Nephron progenitor cell (in vitro differentiated cells): ENCODE measurements at regions not wholly inside any gene's neighbourhood (a gene's known extent, or its start where the extent isn't known, plus 50 kb on each side); places are given as distances from the start of the nearest gene placed in this dataset.

Source experiments
- DNase-seq: peaks from one replicate; pipeline ENCODE4 v3.0.0; 2021
- H3K27ac Mint-ChIP-seq: 2 replicates; pipeline ENCODE4 v1.8.0; 2021; ENCODE audit warnings: mild to moderate bottlenecking, moderate library complexity, mixed read lengths
- H3K27me3 Mint-ChIP-seq: 2 replicates; pipeline ENCODE4 v1.8.0; 2021; ENCODE audit warnings: mild to moderate bottlenecking, low read depth, mixed read lengths; ENCODE audit not compliant: poor library complexity
- H3K36me3 Mint-ChIP-seq: 2 replicates; pipeline ENCODE4 v1.8.0; 2021; ENCODE audit warnings: low read depth, mixed read lengths
- H3K4me1 Mint-ChIP-seq: 2 replicates; pipeline ENCODE4 v1.8.0; 2021; ENCODE audit warnings: mixed read lengths
- H3K4me3 Mint-ChIP-seq: 2 replicates; pipeline ENCODE4 v1.8.0; 2021; ENCODE audit warnings: mild to moderate bottlenecking, moderate library complexity, mixed read lengths
- H3K9me3 Mint-ChIP-seq: 2 replicates; pipeline ENCODE4 v1.8.0; 2021; ENCODE audit warnings: mild to moderate bottlenecking, moderate library complexity, mixed read lengths
- CTCF ChIP-seq: fragments of 200-600 bp; sonication (generic); IDR thresholded peaks from 2 replicates; pipeline ENCODE4 v1.5.0; 2021; ENCODE audit warnings: antibody characterized with exemption

GRCh38 chr10:78780551-78780961 is 288.2 kb upstream of the ZMIZ1 start:
- H3K36me3 Mint-ChIP-seq: peaks cover 7% of the 10 kb centered on the region
- peaks cover 10% of the 10 kb centered on the region for H3K9me3 Mint-ChIP-seq
- H3K27ac Mint-ChIP-seq: no peak overlapping the region
- no peak for TF ChIP-seq CTCF
- peaks cover 52% of the 10 kb centered on the region for H3K4me1 Mint-ChIP-seq
- peaks cover 9% of the 10 kb centered on the region for H3K27me3 Mint-ChIP-seq
- DNase-seq: no peak
- no peak overlapping the region for H3K4me3 Mint-ChIP-seq

GRCh38 chr10:78781251-78781913 is 287.4 kb upstream of the ZMIZ1 start:
- H3K36me3 Mint-ChIP-seq: peaks cover 7% of the 10 kb centered on the region
- no peak overlapping the region for H3K4me3 Mint-ChIP-seq
- TF ChIP-seq CTCF: no peak
- H3K9me3 Mint-ChIP-seq: peaks cover 10% of the 10 kb centered on the region
- peaks cover 44% of the 10 kb centered on the region for H3K4me1 Mint-ChIP-seq
- H3K27ac Mint-ChIP-seq: no peak overlapping the region
- peaks cover 9% of the 10 kb centered on the region for H3K27me3 Mint-ChIP-seq
- no peak for DNase-seq

- no peak for DNase-seq
- peaks cover 10% of the 10 kb centered on the region for H3K9me3 Mint-ChIP-seq
These were observed 286.8 kb upstream of the ZMIZ1 start for GRCh38 chr10:78781991-78782390.

GRCh38 chr10:78782441-78782840 is 286.3 kb upstream of the ZMIZ1 start:
- peaks cover 10% of the 10 kb centered on the region for H3K9me3 Mint-ChIP-seq

More at GRCh38 chr10:78781991-78782390, 286.8 kb upstream of the ZMIZ1 start:
- H3K36me3 Mint-ChIP-seq: peaks cover 7% of the 10 kb centered on the region
- peaks cover 38% of the 10 kb centered on the region for H3K4me1 Mint-ChIP-seq
- peaks cover 9% of the 10 kb centered on the region for H3K27me3 Mint-ChIP-seq
- no peak overlapping the region for H3K27ac Mint-ChIP-seq
- no peak overlapping the region for H3K4me3 Mint-ChIP-seq
- TF ChIP-seq CTCF: no peak

GRCh38 chr10:78783753-78784152 is 285.0 kb upstream of the ZMIZ1 start:
- no peak for TF ChIP-seq CTCF
- peaks cover 20% of the 10 kb centered on the region for H3K4me1 Mint-ChIP-seq
- DNase-seq: no peak
- H3K27me3 Mint-ChIP-seq: peaks cover 9% of the 10 kb centered on the region
- no peak overlapping the region for H3K4me3 Mint-ChIP-seq
- peaks cover 7% of the 10 kb centered on the region for H3K36me3 Mint-ChIP-seq
- peaks cover 10% of the 10 kb centered on the region for H3K9me3 Mint-ChIP-seq
- no peak overlapping the region for H3K27ac Mint-ChIP-seq

More at GRCh38 chr10:78782441-78782840, 286.3 kb upstream of the ZMIZ1 start:
- Mint-ChIP-seq H3K27me3 (peaks cover 9% of the 10 kb centered on the region), H3K36me3 (peaks cover 7% of the 10 kb centered on the region), H3K27ac (no peak overlapping the region), H3K4me1 (peaks cover 34% of the 10 kb centered on the region), H3K4me3 (no peak overlapping the region)
- no peak for TF ChIP-seq CTCF
- no peak for DNase-seq

- H3K27ac Mint-ChIP-seq: no peak overlapping the region
- TF ChIP-seq CTCF: no peak
These were observed 284.2 kb upstream of the ZMIZ1 start for GRCh38 chr10:78784546-78784945.

More at GRCh38 chr10:78784546-78784945, 284.2 kb upstream of the ZMIZ1 start:
- DNase-seq: no peak
- Mint-ChIP-seq H3K9me3 (peaks cover 10% of the 10 kb centered on the region), H3K4me3 (no peak overlapping the region), H3K4me1 (peaks cover 14% of the 10 kb centered on the region), H3K36me3 (peaks cover 7% of the 10 kb centered on the region), H3K27me3 (peaks cover 9% of the 10 kb centered on the region)
